Upper lobe of left lung (tissue), 6 donors: ENCODE measurements at regions not wholly inside any gene's neighbourhood (a gene's known extent, or its start where the extent isn't known, plus 50 kb on each side); places are given as distances from the start of the nearest gene placed in this dataset.

Experiments
- ATAC-seq, 2 donors: fragments of 200-7000 bp; cut with Tn5 transposase; one replicate each; pipeline ENCODE4 v1.9.1; 2022; ENCODE audit warnings: mild to moderate bottlenecking in 2 of 2, moderate library complexity in 2 of 2; ENCODE audit not compliant: low FRiP score in 2 of 2
- DNase-seq, 2 donors: peaks; one replicate each; pipeline ENCODE4 v3.0.0-alpha.2; 2019 to 2020
- H3K27ac ChIP-seq, 4 donors: fragments of 200-600 bp; sonication (generic); one replicate each; pipeline ENCODE4 v1.5.1; 2016 to 2019
- H3K27me3 ChIP-seq, 4 donors: fragments of 200-600 bp; sonication (generic); one replicate each; pipeline ENCODE4 v1.5.1; 2017 to 2019
- H3K36me3 ChIP-seq, 4 donors: fragments of 200-600 bp; sonication (generic); one replicate each; pipeline ENCODE4 v1.5.1; 2016 to 2019
- H3K4me1 ChIP-seq, 4 donors: fragments of 200-600 bp; sonication (generic); one replicate each; pipeline ENCODE4 v1.5.1; 2018 to 2019
- H3K4me3 ChIP-seq, 4 donors: fragments of 200-600 bp; sonication (generic); one replicate each; pipeline ENCODE4 v1.5.1; 2017 to 2019; ENCODE audit warnings: mild to moderate bottlenecking in 2 of 4, moderate library complexity in 1 of 4
- H3K9me3 ChIP-seq, 4 donors: fragments of 200-600 bp; sonication (generic); one replicate each; pipeline ENCODE4 v1.5.1; 2018 to 2019
- EP300 ChIP-seq, 4 donors: sonication (generic); formaldehyde crosslinking; IDR thresholded peaks; one replicate each; pipeline ENCODE4 v1.5.1; 2017; ENCODE audit warnings: antibody characterized with exemption in 4 of 4, control low read depth in 2 of 4
- POLR2A ChIP-seq, 4 donors: fragments of 450-650 bp; IDR thresholded peaks; one replicate each; pipeline ENCODE4 v1.5.1; 2016 to 2017; ENCODE audit warnings: antibody characterized with exemption in 4 of 4, mild to moderate bottlenecking in 2 of 4
- POLR2AphosphoS5 ChIP-seq, 2 donors: sonication (generic); formaldehyde crosslinking; IDR thresholded peaks; one replicate each; pipeline ENCODE4 v1.5.1; 2017; ENCODE audit warnings: antibody characterized with exemption in 2 of 2
- WGBS, 2 donors: methylation state at CpG; one replicate each; pipeline ENCODE4 v1.1.5; 2017 to 2018; 5-methylcytosine and 5-hydroxymethylcytosine counted together
- TF ChIP-seq, protein P1 (sequence below), 6 experiments: fragments of 450-650 bp in 4 of 6; fragments of 200-600 bp in 2 of 6; sonication (generic) in 2 of 6; IDR thresholded peaks; one replicate each; pipeline ENCODE4 v1.5.1; 2016 to 2019; ENCODE audit warnings: antibody characterized with exemption in 6 of 6
- donor health status: DM: no; HTN: no; CAD: no; lungs with moderate emphysema.
- donor health status: DM: no; HTN: yes; CAD: no; lungs with severe emphysema.

DNA sequence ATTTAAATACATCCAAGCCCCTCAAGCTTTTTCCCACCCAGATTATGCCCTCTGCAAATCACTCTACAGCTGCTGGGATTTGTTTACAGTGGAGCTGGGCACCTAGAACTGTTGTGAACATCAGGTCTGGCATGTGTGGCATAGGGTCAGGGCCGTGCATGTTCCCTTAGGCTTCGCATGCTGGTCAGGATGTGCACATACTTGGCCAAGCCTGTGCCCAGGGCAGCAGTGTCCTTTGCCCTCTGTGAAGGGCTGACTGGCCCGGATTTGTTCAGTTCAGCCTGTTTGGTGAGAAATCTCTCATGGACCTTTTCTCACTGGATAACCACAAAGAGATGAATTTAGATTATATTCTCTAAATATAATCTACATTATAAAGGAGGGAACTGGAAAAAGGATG is 471.9 kb downstream of the TRIML1 start:
- H3K27me3 ChIP-seq, result no peaks in the 10 kb centered on the region

DNA sequence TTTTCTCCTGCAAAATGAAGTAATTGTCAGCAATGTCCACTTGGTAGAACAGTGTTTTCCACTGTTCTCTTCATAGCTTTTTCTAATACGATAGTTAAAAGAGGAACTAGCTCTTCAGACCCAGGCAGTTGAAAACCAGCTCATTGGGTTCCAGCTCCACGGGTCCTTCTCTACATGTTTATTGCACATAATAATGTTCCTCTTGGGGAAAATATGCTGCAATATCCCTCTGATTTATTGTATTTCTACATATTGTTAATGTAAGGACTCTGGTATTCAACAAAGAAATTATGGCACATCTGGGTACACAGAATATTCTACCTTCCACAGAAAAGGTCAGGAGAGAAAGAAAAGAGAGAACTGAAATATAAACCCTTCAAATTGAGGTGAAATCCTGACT is 473.4 kb downstream of the TRIML1 start:
- 61 to 69% methylated on average over 2 of the region's 2 CpGs for WGBS, 2 donors

More for the DNA sequence above, 471.9 kb downstream of the TRIML1 start:
- no peak for TF ChIP-seq EP300 (IDR thresholded peaks at IDR 0.05)
- TF ChIP-seq POLR2A (IDR thresholded peaks at IDR 0.05), result no peak
- TF ChIP-seq, protein P1, sequence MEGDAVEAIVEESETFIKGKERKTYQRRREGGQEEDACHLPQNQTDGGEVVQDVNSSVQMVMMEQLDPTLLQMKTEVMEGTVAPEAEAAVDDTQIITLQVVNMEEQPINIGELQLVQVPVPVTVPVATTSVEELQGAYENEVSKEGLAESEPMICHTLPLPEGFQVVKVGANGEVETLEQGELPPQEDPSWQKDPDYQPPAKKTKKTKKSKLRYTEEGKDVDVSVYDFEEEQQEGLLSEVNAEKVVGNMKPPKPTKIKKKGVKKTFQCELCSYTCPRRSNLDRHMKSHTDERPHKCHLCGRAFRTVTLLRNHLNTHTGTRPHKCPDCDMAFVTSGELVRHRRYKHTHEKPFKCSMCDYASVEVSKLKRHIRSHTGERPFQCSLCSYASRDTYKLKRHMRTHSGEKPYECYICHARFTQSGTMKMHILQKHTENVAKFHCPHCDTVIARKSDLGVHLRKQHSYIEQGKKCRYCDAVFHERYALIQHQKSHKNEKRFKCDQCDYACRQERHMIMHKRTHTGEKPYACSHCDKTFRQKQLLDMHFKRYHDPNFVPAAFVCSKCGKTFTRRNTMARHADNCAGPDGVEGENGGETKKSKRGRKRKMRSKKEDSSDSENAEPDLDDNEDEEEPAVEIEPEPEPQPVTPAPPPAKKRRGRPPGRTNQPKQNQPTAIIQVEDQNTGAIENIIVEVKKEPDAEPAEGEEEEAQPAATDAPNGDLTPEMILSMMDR (IDR thresholded peaks at IDR 0.05), result no peak
- TF ChIP-seq POLR2AphosphoS5 (IDR thresholded peaks at IDR 0.05), result no peak
- Histone ChIP-seq H3K9me3 (no peaks in the 10 kb centered on the region), H3K4me1 (no peaks in the 10 kb centered on the region), H3K4me3 (no peak overlapping the region), H3K27ac (no peak overlapping the region), H3K36me3 (no peaks in the 10 kb centered on the region)
- DNase-seq (no peak), ATAC-seq (no peak)
- 77% methylated on average over 3 of the region's 3 CpGs for WGBS, 2 donors

DNA sequence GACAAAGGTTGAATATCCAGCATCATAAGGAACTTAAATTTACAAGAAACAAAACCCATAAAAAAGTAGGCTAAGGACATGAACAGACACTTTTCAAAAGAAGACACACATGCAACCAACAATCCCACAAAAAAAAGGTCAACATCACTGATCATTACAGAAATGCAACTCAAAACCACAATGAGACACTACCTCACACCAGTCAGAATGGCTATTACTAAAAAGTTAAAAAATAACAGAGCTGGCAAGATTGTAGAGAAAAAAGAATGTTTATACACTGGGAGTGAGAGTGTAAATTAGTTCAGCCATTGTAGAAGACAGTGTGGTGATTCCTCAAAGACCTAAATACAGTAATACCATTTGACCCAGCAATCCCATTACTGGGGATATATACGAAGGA is 474.7 kb downstream of the TRIML1 start:
- ATAC-seq, result no peak
- Histone ChIP-seq H3K4me1 (no peaks in the 10 kb centered on the region), H3K9me3 (no peaks in the 10 kb centered on the region), H3K27me3 (no peaks in the 10 kb centered on the region), H3K27ac (no peak overlapping the region), H3K36me3 (no peaks in the 10 kb centered on the region), H3K4me3 (no peak overlapping the region)
- no peak for TF ChIP-seq POLR2A (IDR thresholded peaks at IDR 0.05)
- TF ChIP-seq, protein P1 (IDR thresholded peaks at IDR 0.05), result no peak
- no peak for TF ChIP-seq POLR2AphosphoS5 (IDR thresholded peaks at IDR 0.05)
- TF ChIP-seq EP300 (IDR thresholded peaks at IDR 0.05), result no peak
- no peak for DNase-seq
- WGBS, 2 donors, result 76 to 93% methylated on average over 1 of the region's 1 CpG

More for the DNA sequence above, 473.4 kb downstream of the TRIML1 start:
- Histone ChIP-seq H3K4me1 (no peaks in the 10 kb centered on the region), H3K27ac (no peak overlapping the region), H3K9me3 (no peaks in the 10 kb centered on the region), H3K36me3 (no peaks in the 10 kb centered on the region), H3K27me3 (no peaks in the 10 kb centered on the region), H3K4me3 (no peak overlapping the region)
- DNase-seq (no peak), ATAC-seq (no peak)
- TF ChIP-seq, protein P1 (IDR thresholded peaks at IDR 0.05), result no peak
- TF ChIP-seq EP300 (IDR thresholded peaks at IDR 0.05) (no peak), POLR2AphosphoS5 (IDR thresholded peaks at IDR 0.05) (no peak), POLR2A (IDR thresholded peaks at IDR 0.05) (no peak)

DNA sequence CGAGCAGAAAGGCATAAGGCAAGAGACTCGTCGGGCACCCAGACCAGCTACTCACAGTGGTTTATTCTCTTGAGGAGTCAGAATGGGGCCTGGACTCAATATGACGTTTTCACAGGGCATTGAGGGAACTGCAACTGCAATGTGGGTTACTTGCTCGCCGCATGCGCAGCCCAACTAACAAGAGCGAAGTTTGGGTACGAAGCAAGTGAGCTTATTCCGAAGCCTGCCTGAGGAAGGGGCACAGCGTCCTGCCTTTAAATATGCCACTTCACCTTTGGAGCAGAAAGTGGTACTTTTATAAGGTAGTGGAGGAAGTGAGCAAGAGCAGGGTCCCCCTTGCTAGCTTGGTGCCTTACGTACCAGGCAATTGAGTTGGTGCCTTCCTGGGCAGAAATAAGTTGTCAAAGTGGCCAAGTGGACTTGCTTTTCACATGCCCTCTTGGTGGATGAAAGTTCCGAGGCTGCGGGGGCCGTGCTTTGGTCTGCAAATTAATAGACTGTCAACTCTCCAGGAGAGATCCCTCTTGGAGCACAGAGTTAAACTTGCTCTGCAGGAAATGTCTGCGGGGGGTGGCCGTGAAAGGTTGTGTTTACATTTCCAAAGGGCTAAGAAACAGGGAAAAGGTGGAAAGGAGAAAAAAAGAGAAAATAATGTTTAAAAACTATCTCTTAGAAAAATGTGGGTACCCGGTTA is 480.4 kb downstream of the TRIML1 start:
- no peak overlapping the region for H3K27ac ChIP-seq
- WGBS, 2 donors, result 66 to 69% methylated on average over 18 of the region's 18 CpGs
- DNase-seq (no peak), ATAC-seq (no peak)
- no peak overlapping the region for H3K4me3 ChIP-seq
- no peaks in the 10 kb centered on the region for H3K4me1 ChIP-seq
- no peaks in the 10 kb centered on the region for H3K36me3 ChIP-seq
- no peaks in the 10 kb centered on the region for H3K27me3 ChIP-seq
- H3K9me3 ChIP-seq, result no peaks in the 10 kb centered on the region
- TF ChIP-seq, protein P1 (IDR thresholded peaks at IDR 0.05), result no peak
- TF ChIP-seq POLR2AphosphoS5 (IDR thresholded peaks at IDR 0.05) (no peak), POLR2A (IDR thresholded peaks at IDR 0.05) (no peak), EP300 (IDR thresholded peaks at IDR 0.05) (no peak)

DNA sequence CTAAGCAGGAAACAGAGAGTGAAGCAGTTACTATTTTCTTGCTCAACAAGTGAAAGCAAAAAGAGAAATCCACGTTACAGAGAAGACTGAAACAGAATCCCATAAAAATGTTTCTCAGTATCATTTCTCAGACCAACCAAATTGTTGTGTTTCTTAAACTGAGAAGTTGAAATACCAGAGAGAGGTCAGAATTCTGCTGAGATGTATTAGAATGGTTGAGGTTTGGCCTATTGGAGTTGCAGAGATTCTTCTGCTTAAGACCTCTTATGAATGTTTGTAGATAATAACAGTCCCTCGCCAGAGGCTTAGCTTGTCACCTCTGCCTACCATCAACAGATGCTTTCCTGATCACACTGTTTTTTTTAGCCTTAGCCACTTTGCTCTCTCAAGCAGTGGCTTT is 481.4 kb downstream of the TRIML1 start:
- no peaks in the 10 kb centered on the region for H3K4me1 ChIP-seq
- no peak overlapping the region for H3K27ac ChIP-seq
- TF ChIP-seq POLR2AphosphoS5 (IDR thresholded peaks at IDR 0.05) (no peak), EP300 (IDR thresholded peaks at IDR 0.05) (no peak), POLR2A (IDR thresholded peaks at IDR 0.05) (no peak)
- TF ChIP-seq, protein P1 (IDR thresholded peaks at IDR 0.05), result no peak
- no peak for ATAC-seq
- 51 to 60% methylated on average over 2 of the region's 2 CpGs for WGBS, 2 donors
- DNase-seq, result no peak
- no peaks in the 10 kb centered on the region for H3K36me3 ChIP-seq
- H3K9me3 ChIP-seq, result no peaks in the 10 kb centered on the region
- no peaks in the 10 kb centered on the region for H3K27me3 ChIP-seq
- no peak overlapping the region for H3K4me3 ChIP-seq
